ENCODE measurements at regions not wholly inside any gene's neighbourhood (a gene's known extent, or its start where the extent isn't known, plus 50 kb on each side); places are given as distances from the start of the nearest gene placed in this dataset.

DNA sequence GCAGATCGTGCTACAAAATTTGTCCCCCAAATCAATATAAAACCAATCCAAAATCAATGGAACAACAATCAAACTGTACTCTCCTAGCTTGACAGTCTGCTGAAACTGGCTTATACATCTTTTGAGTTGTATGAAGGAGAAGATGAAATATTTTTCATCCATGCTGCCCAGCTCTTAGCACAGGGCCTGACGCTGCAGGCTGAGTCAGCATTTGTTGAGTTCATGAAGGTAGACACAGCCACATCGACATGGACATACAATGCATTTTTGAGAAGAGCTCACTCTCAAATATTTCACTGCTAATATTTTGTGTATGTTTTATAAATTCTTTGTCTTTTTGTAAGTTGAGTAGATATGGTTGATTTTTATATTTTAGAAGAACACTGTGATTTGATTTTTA lies 327.3 kb downstream of the OTOL1 start:
- TF ChIP-seq, protein P1, sequence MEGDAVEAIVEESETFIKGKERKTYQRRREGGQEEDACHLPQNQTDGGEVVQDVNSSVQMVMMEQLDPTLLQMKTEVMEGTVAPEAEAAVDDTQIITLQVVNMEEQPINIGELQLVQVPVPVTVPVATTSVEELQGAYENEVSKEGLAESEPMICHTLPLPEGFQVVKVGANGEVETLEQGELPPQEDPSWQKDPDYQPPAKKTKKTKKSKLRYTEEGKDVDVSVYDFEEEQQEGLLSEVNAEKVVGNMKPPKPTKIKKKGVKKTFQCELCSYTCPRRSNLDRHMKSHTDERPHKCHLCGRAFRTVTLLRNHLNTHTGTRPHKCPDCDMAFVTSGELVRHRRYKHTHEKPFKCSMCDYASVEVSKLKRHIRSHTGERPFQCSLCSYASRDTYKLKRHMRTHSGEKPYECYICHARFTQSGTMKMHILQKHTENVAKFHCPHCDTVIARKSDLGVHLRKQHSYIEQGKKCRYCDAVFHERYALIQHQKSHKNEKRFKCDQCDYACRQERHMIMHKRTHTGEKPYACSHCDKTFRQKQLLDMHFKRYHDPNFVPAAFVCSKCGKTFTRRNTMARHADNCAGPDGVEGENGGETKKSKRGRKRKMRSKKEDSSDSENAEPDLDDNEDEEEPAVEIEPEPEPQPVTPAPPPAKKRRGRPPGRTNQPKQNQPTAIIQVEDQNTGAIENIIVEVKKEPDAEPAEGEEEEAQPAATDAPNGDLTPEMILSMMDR (conservative IDR thresholded peaks at IDR 0.05 in 1 of 2, IDR thresholded peaks at IDR 0.05 in 1 of 2; ENCODE audit: low read depth in 1 of 2, low read length in 2 of 2): no peak
- no peak for TF ChIP-seq EZH2 (IDR thresholded peaks at IDR 0.05; ENCODE audit: low read length, missing control alignments)
